ENCODE measurements at regions not wholly inside any gene's neighbourhood (a gene's known extent, or its start where the extent isn't known, plus 50 kb on each side); places are given as distances from the start of the nearest gene placed in this dataset.

- Histone ChIP-seq H3K4me3 (ENCODE audit: control insufficient read depth in 1 of 7, extremely low read depth in 1 of 7, insufficient read depth in 4 of 7, low read depth in 2 of 7, low read length in 6 of 7) (no peak overlapping the region), H3K36me3 (ENCODE audit: control insufficient read depth in 4 of 4, insufficient read depth in 4 of 4, low read length in 3 of 4) (no peaks in the 10 kb centered on the region), H3K9me3 (ENCODE audit: control extremely low read depth in 1 of 5, control insufficient read depth in 4 of 5, insufficient read depth in 2 of 5, low read depth in 1 of 5, low read length in 4 of 5) (no peaks in the 10 kb centered on the region), H3K27ac (ENCODE audit: insufficient read depth in 1 of 2, low read depth in 1 of 2, low read length in 2 of 2, poor library complexity in 1 of 2, severe bottlenecking in 2 of 2) (no peak overlapping the region), H3K27me3 (replicated peaks in 2 of 5; ENCODE audit: control insufficient read depth in 4 of 5, insufficient read depth in 5 of 5, low read length in 4 of 5) (no peaks in the 10 kb centered on the region), H3K4me1 (ENCODE audit: control extremely low read depth in 1 of 4, control insufficient read depth in 4 of 4, insufficient read depth in 4 of 4, low read length in 3 of 4) (peaks cover 0 to 6% (median 5%) of the 10 kb centered on the region in 4 experiments)
- WGBS (ENCODE audit: insufficient coverage) = 0% methylated on average over 2 of the region's 4 CpGs
- POLR2A ChIA-PET = no interaction called here
- CTCF ChIA-PET = interaction anchor here (1.1 to 1.4 kb wide), 4 partner anchors 11 to 34 kb away, joined by 3 to 4 read pairs (median 3); no protein-coding TSS in a partner anchor
- peak in 2 of 3 donors; percentile 25 to 41 for DNase-seq
These were observed 209.6 kb upstream of the SLC30A5 start for GRCh38 chr5:68884144-68884754.

GRCh38 chr5:68884883-68885282 is 208.9 kb upstream of the SLC30A5 start:
- DNase-seq = peak; percentile 3 to 38 (median 32)
- Histone ChIP-seq H3K9me3 (ENCODE audit: control extremely low read depth in 1 of 5, control insufficient read depth in 4 of 5, insufficient read depth in 2 of 5, low read depth in 1 of 5, low read length in 4 of 5) (no peaks in the 10 kb centered on the region), H3K27me3 (replicated peaks in 2 of 5; ENCODE audit: control insufficient read depth in 4 of 5, insufficient read depth in 5 of 5, low read length in 4 of 5) (no peaks in the 10 kb centered on the region), H3K4me1 (ENCODE audit: control extremely low read depth in 1 of 4, control insufficient read depth in 4 of 4, insufficient read depth in 4 of 4, low read length in 3 of 4) (peaks cover 0 to 6% (median 5%) of the 10 kb centered on the region in 4 experiments), H3K36me3 (ENCODE audit: control insufficient read depth in 4 of 4, insufficient read depth in 4 of 4, low read length in 3 of 4) (no peaks in the 10 kb centered on the region), H3K4me3 (ENCODE audit: control insufficient read depth in 1 of 7, extremely low read depth in 1 of 7, insufficient read depth in 4 of 7, low read depth in 2 of 7, low read length in 6 of 7) (no peak overlapping the region), H3K27ac (ENCODE audit: insufficient read depth in 1 of 2, low read depth in 1 of 2, low read length in 2 of 2, poor library complexity in 1 of 2, severe bottlenecking in 2 of 2) (no peak overlapping the region)
- POLR2A ChIA-PET = no interaction called here
- CTCF ChIA-PET = interaction anchor here (1.2 to 1.4 kb wide), 3 partner anchors 12 to 34 kb away, joined by 3 to 4 read pairs (median 3); no protein-coding TSS in a partner anchor

- Histone ChIP-seq H3K27ac (ENCODE audit: insufficient read depth in 1 of 2, low read depth in 1 of 2, low read length in 2 of 2, poor library complexity in 1 of 2, severe bottlenecking in 2 of 2) (no peak overlapping the region), H3K4me1 (ENCODE audit: control extremely low read depth in 1 of 4, control insufficient read depth in 4 of 4, insufficient read depth in 4 of 4, low read length in 3 of 4) (peaks cover 0 to 6% (median 5%) of the 10 kb centered on the region in 4 experiments), H3K9me3 (ENCODE audit: control extremely low read depth in 1 of 5, control insufficient read depth in 4 of 5, insufficient read depth in 2 of 5, low read depth in 1 of 5, low read length in 4 of 5) (no peaks in the 10 kb centered on the region), H3K27me3 (replicated peaks in 2 of 5; ENCODE audit: control insufficient read depth in 4 of 5, insufficient read depth in 5 of 5, low read length in 4 of 5) (no peaks in the 10 kb centered on the region), H3K36me3 (ENCODE audit: control insufficient read depth in 4 of 4, insufficient read depth in 4 of 4, low read length in 3 of 4) (no peaks in the 10 kb centered on the region), H3K4me3 (ENCODE audit: control insufficient read depth in 1 of 7, extremely low read depth in 1 of 7, insufficient read depth in 4 of 7, low read depth in 2 of 7, low read length in 6 of 7) (no peak overlapping the region)
- WGBS (ENCODE audit: insufficient coverage) = 90% methylated on average over 4 of the region's 4 CpGs
- ChIA-PET CTCF (no interaction called here), POLR2A (no interaction called here)
- DNase-seq = no peak
These were observed 207.0 kb upstream of the SLC30A5 start for GRCh38 chr5:68886814-68887213.

GRCh38 chr5:68891718-68892117 is 202.1 kb upstream of the SLC30A5 start:
- H3K9me3 ChIP-seq (ENCODE audit: control extremely low read depth in 1 of 5, control insufficient read depth in 4 of 5, insufficient read depth in 2 of 5, low read depth in 1 of 5, low read length in 4 of 5) = peaks cover 0 to 2% (median 0%) of the 10 kb centered on the region in 5 experiments
- ChIA-PET POLR2A (no interaction called here), CTCF (no interaction called here)
- no peak for DNase-seq
- H3K27me3 ChIP-seq (replicated peaks in 2 of 5; ENCODE audit: control insufficient read depth in 4 of 5, insufficient read depth in 5 of 5, low read length in 4 of 5) = peaks cover 0 to 2% (median 0%) of the 10 kb centered on the region in 5 experiments
- WGBS (ENCODE audit: insufficient coverage) = no CpG with 5 or more reads among the region's 2 CpGs
- no peaks in the 10 kb centered on the region for H3K36me3 ChIP-seq (ENCODE audit: control insufficient read depth in 4 of 4, insufficient read depth in 4 of 4, low read length in 3 of 4)
- H3K4me1 ChIP-seq (ENCODE audit: control extremely low read depth in 1 of 4, control insufficient read depth in 4 of 4, insufficient read depth in 4 of 4, low read length in 3 of 4) = no peaks in the 10 kb centered on the region
- H3K27ac ChIP-seq (ENCODE audit: insufficient read depth in 1 of 2, low read depth in 1 of 2, low read length in 2 of 2, poor library complexity in 1 of 2, severe bottlenecking in 2 of 2) = no peak overlapping the region
- no peak overlapping the region for H3K4me3 ChIP-seq (ENCODE audit: control insufficient read depth in 1 of 7, extremely low read depth in 1 of 7, insufficient read depth in 4 of 7, low read depth in 2 of 7, low read length in 6 of 7)

- no peaks in the 10 kb centered on the region for H3K36me3 ChIP-seq (ENCODE audit: control insufficient read depth in 4 of 4, insufficient read depth in 4 of 4, low read length in 3 of 4)
- WGBS (ENCODE audit: insufficient coverage) = 88% methylated on average over 3 of the region's 3 CpGs
- no peak overlapping the region for H3K27ac ChIP-seq (ENCODE audit: insufficient read depth in 1 of 2, low read depth in 1 of 2, low read length in 2 of 2, poor library complexity in 1 of 2, severe bottlenecking in 2 of 2)
- ChIA-PET CTCF (no interaction called here), POLR2A (interaction anchor here (0.6 kb wide), 1 partner anchor 15 kb away, joined by 3 read pairs; no protein-coding TSS in a partner anchor)
- H3K9me3 ChIP-seq (ENCODE audit: control extremely low read depth in 1 of 5, control insufficient read depth in 4 of 5, insufficient read depth in 2 of 5, low read depth in 1 of 5, low read length in 4 of 5) = peaks cover 0 to 2% (median 0%) of the 10 kb centered on the region in 5 experiments
- H3K4me1 ChIP-seq (ENCODE audit: control extremely low read depth in 1 of 4, control insufficient read depth in 4 of 4, insufficient read depth in 4 of 4, low read length in 3 of 4) = no peaks in the 10 kb centered on the region
- no peak for DNase-seq
- no peak overlapping the region for H3K4me3 ChIP-seq (ENCODE audit: control insufficient read depth in 1 of 7, extremely low read depth in 1 of 7, insufficient read depth in 4 of 7, low read depth in 2 of 7, low read length in 6 of 7)
- peaks cover 0 to 2% (median 0%) of the 10 kb centered on the region in 5 experiments for H3K27me3 ChIP-seq (replicated peaks in 2 of 5; ENCODE audit: control insufficient read depth in 4 of 5, insufficient read depth in 5 of 5, low read length in 4 of 5)
These were observed 199.1 kb upstream of the SLC30A5 start for GRCh38 chr5:68894673-68895072.

GRCh38 chr5:68898951-68899471 is 194.8 kb upstream of the SLC30A5 start:
- DNase-seq = no peak
- ChIA-PET CTCF (no interaction called here), POLR2A (no interaction called here)
- no peaks in the 10 kb centered on the region for H3K36me3 ChIP-seq (ENCODE audit: control insufficient read depth in 4 of 4, insufficient read depth in 4 of 4, low read length in 3 of 4)
- 100% methylated on average over 4 of the region's 4 CpGs for WGBS (ENCODE audit: insufficient coverage)
- H3K9me3 ChIP-seq (ENCODE audit: control extremely low read depth in 1 of 5, control insufficient read depth in 4 of 5, insufficient read depth in 2 of 5, low read depth in 1 of 5, low read length in 4 of 5) = no peaks in the 10 kb centered on the region
- no peaks in the 10 kb centered on the region for H3K27me3 ChIP-seq (replicated peaks in 2 of 5; ENCODE audit: control insufficient read depth in 4 of 5, insufficient read depth in 5 of 5, low read length in 4 of 5)
- no peak overlapping the region for H3K27ac ChIP-seq (ENCODE audit: insufficient read depth in 1 of 2, low read depth in 1 of 2, low read length in 2 of 2, poor library complexity in 1 of 2, severe bottlenecking in 2 of 2)
- no peak overlapping the region for H3K4me3 ChIP-seq (ENCODE audit: control insufficient read depth in 1 of 7, extremely low read depth in 1 of 7, insufficient read depth in 4 of 7, low read depth in 2 of 7, low read length in 6 of 7)
- H3K4me1 ChIP-seq (ENCODE audit: control extremely low read depth in 1 of 4, control insufficient read depth in 4 of 4, insufficient read depth in 4 of 4, low read length in 3 of 4) = no peaks in the 10 kb centered on the region

- no peak for DNase-seq
- no peaks in the 10 kb centered on the region for H3K9me3 ChIP-seq (ENCODE audit: control extremely low read depth in 1 of 5, control insufficient read depth in 4 of 5, insufficient read depth in 2 of 5, low read depth in 1 of 5, low read length in 4 of 5)
- ChIA-PET CTCF (no interaction called here), POLR2A (no interaction called here)
- no peaks in the 10 kb centered on the region for H3K36me3 ChIP-seq (ENCODE audit: control insufficient read depth in 4 of 4, insufficient read depth in 4 of 4, low read length in 3 of 4)
- no peak overlapping the region for H3K27ac ChIP-seq (ENCODE audit: insufficient read depth in 1 of 2, low read depth in 1 of 2, low read length in 2 of 2, poor library complexity in 1 of 2, severe bottlenecking in 2 of 2)
- no peaks in the 10 kb centered on the region for H3K4me1 ChIP-seq (ENCODE audit: control extremely low read depth in 1 of 4, control insufficient read depth in 4 of 4, insufficient read depth in 4 of 4, low read length in 3 of 4)
- no peak overlapping the region for H3K4me3 ChIP-seq (ENCODE audit: control insufficient read depth in 1 of 7, extremely low read depth in 1 of 7, insufficient read depth in 4 of 7, low read depth in 2 of 7, low read length in 6 of 7)
- 100% methylated on average over 2 of the region's 4 CpGs for WGBS (ENCODE audit: insufficient coverage)
- no peaks in the 10 kb centered on the region for H3K27me3 ChIP-seq (replicated peaks in 2 of 5; ENCODE audit: control insufficient read depth in 4 of 5, insufficient read depth in 5 of 5, low read length in 4 of 5)
These were observed 181.7 kb upstream of the SLC30A5 start for GRCh38 chr5:68911840-68912690.

Data from common myeloid progenitor, CD34-positive (primary cell).